ENCODE measurements at regions not wholly inside any gene's neighbourhood (a gene's known extent, or its start where the extent isn't known, plus 50 kb on each side); places are given as distances from the start of the nearest gene placed in this dataset.

DNA sequence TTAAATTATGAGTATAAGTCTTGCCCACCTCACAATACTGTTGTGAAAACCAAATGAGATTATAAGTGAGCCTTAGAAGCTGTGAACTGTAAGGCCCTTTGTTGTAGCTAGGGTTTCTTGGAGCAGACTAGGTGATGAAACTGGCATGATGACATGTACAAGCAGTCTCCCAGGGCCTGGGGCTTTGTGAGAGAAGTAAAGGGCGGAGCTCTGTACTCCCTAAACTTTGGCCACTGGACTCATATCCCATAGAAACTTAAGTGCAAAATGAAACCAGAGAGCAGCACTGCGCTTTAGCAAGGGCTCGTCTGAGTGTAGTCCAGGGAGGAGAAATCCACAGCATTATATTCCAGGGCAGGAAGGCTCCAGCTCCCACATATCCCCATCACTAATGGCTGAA, 385.6 kb upstream of the FGF16 start:
- no peak overlapping the region for H3K27ac ChIP-seq (ENCODE audit: extremely low read length, insufficient read depth, low read length)
- no peak for ATAC-seq
- intact Hi-C loops (cut with micrococcal nuclease; ENCODE audit: unreplicated experiment) (no loop called here), in situ Hi-C loops (cut with HindIII; ENCODE audit: extremely low pct_ligation_motif_present, low pct_unique_long_range_greater_than_20kb) (no loop called here)
- ChIA-PET CTCF (ENCODE audit: low intra/inter-chr PET ratio, low total read pairs) (no interaction called here), POLR2A (no interaction called here)
- FAIRE-seq: no peak
- no peak overlapping the region for H3K4me2 ChIP-seq (ENCODE audit: low read depth, low read length)
- no peak for DNase-seq (ENCODE audit: low spot score)
- no peaks in the 10 kb centered on the region for H3K9me3 ChIP-seq (ENCODE audit: low read length)
- no peaks in the 10 kb centered on the region for H3K79me2 ChIP-seq (ENCODE audit: insufficient read depth, low read length)
- WGBS (ENCODE audit: low lambda C conversion rate): 33% methylated on average over 1 of the region's 3 CpGs
- no peaks in the 10 kb centered on the region for H3K27me3 ChIP-seq (ENCODE audit: control insufficient read depth in 1 of 2, insufficient read depth in 2 of 2, low read length in 2 of 2)
- TF ChIP-seq MIER3 (CRISPR knock-in tag; IDR thresholded peaks at IDR 0.05; ENCODE audit: borderline replicate concordance) (no peak), SMAD9 (CRISPR knock-in tag; IDR thresholded peaks at IDR 0.05) (no peak), ZKSCAN1 (IDR thresholded peaks at IDR 0.05; ENCODE audit: low read length) (no peak), NCOA1 (CRISPR knock-in tag; IDR thresholded peaks at IDR 0.05) (no peak), HNRNPH1 (optimal IDR thresholded peaks at IDR 0.05; ENCODE audit: low read depth, low read length) (no peak), ZBTB40 (IDR thresholded peaks at IDR 0.05) (no peak), ZBTB40 (CRISPR knock-in tag; IDR thresholded peaks at IDR 0.05) (no peak), TSC22D2 (CRISPR knock-in tag; IDR thresholded peaks at IDR 0.05; ENCODE audit: borderline replicate concordance) (no peak), ATF3 (CRISPR knock-in tag; IDR thresholded peaks at IDR 0.05) (no peak), ZNF331 (CRISPR knock-in tag; IDR thresholded peaks at IDR 0.05) (no peak), SRSF4 (IDR thresholded peaks at IDR 0.05; ENCODE audit: low read depth, low read length, poor library complexity, severe bottlenecking) (no peak), ZNF414 (CRISPR knock-in tag; IDR thresholded peaks at IDR 0.05) (no peak), TARDBP (CRISPR knock-in tag; IDR thresholded peaks at IDR 0.05) (no peak), ZNF10 (CRISPR knock-in tag; IDR thresholded peaks at IDR 0.05; ENCODE audit: borderline replicate concordance, low read depth) (no peak)
- H3K36me3 ChIP-seq (replicated peaks in 1 of 2; ENCODE audit: control insufficient read depth in 1 of 2, insufficient read depth in 2 of 2, low read length in 2 of 2): no peaks in the 10 kb centered on the region
- no peaks in the 10 kb centered on the region for H3K4me1 ChIP-seq (ENCODE audit: insufficient read depth, low read length)
- H2AFZ ChIP-seq (ENCODE audit: low read length): no peak overlapping the region
- H4K20me1 ChIP-seq (ENCODE audit: insufficient read depth, low read length): no peaks in the 10 kb centered on the region
- H3K9ac ChIP-seq (ENCODE audit: insufficient read depth, low read depth, low read length): no peak overlapping the region
- H3K4me3 ChIP-seq (replicated peaks in 1 of 3; ENCODE audit: insufficient read depth in 1 of 3, low read depth in 2 of 3, low read length in 3 of 3): no peak overlapping the region
- BruUV-seq (replicated peaks): no TSS peak
